ENCODE measurements at regions not wholly inside any gene's neighbourhood (a gene's known extent, or its start where the extent isn't known, plus 50 kb on each side); places are given as distances from the start of the nearest gene placed in this dataset.

DNA sequence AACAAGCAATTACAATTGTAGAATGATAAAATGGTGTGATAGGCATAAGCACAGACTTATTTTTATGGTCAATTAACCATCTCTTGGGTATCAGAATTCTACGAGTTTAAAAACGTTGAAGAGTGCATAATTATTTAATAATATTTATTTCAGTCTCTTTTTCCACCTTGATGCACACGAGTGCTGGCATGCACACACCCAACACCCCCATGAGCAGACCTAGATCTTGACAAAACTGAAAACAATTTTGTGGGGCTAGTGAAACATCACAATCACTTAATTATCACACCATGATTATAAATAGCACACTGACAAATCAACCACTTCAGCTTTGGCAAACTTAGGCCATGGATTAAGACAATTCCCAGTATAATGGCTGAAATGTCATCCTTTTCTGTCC is 61.0 kb upstream of the RFC3 start:
- DNase-seq: no peak

DNA sequence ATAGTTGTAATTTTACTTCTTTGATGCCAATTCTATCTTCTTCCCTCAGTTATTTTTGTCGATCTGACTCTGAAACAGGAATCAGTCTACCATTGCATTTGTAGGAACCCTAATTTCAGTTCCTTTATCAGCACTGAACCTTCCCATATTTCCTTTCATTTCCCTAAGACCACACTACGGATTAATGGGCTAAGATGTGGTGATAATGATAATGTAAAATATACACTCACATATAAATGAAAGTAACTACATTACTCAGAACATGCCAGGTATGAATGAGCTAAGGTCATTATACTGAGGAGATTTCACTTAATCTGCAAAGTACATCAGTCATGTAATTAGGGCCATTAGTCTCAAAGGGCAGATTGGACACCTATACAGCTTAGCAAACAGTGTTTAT is 60.2 kb upstream of the RFC3 start:
- DNase-seq: no peak

GRCh38 chr13:33758113-33758512 is 59.8 kb upstream of the RFC3 start:
- DNase-seq: no peak

DNA sequence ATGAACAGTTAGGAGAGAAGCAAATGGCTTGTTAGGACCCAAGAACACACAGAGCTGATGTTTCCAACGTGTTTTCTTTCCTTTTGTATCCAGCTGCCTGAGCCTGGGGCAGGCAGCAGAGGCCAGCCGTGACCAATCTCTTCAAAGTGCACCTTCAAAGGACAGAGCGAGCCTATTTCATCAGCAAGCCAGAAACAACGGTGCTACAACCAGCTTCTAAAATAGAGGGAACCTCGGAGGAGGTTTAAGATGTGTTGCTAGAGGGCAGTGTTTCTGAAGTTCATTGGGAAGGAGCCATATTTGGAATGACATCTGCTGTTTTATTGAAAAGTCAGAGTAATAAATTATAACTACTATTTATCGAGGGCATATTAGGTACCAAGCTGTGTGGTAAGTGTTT is 56.2 kb upstream of the RFC3 start:
- peak; percentile 6 for DNase-seq

DNA sequence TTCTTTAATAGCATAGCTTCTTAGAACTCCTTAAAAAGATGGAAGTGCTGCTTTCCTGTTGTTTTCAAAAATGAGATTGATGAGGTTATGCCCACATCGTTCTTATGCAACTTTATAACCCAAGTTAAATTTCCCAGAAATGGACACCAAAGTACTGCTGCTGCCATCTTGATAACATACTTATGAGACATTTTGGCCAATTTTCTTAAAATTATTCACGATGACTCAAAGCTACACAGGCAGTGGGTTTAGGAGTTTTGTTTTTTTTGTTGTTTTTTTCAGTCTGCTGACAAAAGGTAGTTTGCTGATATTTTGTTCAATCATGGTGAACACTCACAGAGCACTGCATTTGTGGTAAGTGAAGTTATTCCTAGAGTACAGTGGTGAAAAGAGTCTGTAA is 54.9 kb upstream of the RFC3 start:
- DNase-seq: no peak

DNA sequence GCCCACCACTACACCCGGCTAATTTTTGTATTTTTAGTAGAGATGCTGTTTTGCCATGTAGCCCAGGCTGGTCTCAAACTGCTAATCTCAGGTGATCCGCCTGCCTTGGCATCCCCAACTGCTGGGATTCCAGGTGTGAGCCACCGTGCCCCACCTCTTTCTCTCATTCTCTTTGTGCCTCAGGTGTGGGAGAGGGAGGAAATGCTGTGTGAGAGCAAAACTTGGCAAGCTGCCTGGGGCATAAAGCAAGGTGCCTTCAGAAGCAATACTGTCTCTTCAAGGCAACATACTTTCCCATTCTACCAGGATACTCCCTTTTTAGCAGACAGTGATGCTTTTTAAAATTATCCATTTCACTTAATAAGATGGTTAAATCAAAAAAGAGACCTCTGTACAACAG is 53.2 kb upstream of the RFC3 start:
- DNase-seq: no peak

GRCh38 chr13:33766329-33767123 is 51.4 kb upstream of the RFC3 start:
- no peak for DNase-seq

- no peak for DNase-seq
Observed at GRCh38 chr13:33767140-33767539, 50.8 kb upstream of the RFC3 start.
